ENCODE measurements at regions not wholly inside any gene's neighbourhood (a gene's known extent, or its start where the extent isn't known, plus 50 kb on each side); places are given as distances from the start of the nearest gene placed in this dataset.

DNA sequence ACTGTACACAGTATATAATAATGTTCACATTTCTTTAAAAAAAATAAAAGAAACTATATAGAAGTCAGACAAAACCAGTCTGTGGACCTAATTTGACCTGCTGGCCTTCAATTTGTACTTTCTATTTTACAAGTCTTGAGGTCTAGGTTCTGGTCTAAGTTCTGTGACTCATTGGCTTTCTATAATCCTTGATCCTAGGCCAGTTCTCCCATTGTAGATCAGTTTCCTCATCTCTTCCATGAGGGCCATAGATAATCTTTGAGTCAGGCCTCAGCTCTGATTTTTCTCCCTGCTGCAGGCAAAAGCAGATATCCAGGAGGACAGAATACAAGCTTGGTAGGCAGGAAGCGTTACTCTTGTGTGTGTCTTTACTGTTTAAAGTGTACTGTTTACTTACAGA is 603.7 kb upstream of the CAMK1G start:
- TF ChIP-seq POLR2AphosphoS5 (IDR thresholded peaks at IDR 0.05; ENCODE audit: low read depth, low read length) (no peak), SPI1 (IDR thresholded peaks at IDR 0.05; ENCODE audit: low read depth, low read length) (no peak)

All from GM12891 (cell line).